Stimulated activated CD4-positive, alpha-beta T cell treated with anti-CD3 and anti-CD28 coated beads, Interleukin-1b, Interleukin-23, amount 100 ng/mL, for 4 hours (primary cell): ENCODE measurements at regions not wholly inside any gene's neighbourhood (a gene's known extent, or its start where the extent isn't known, plus 50 kb on each side); places are given as distances from the start of the nearest gene placed in this dataset.
"Not testable (repeated sequence)": the region's sequence is repeated elsewhere in the genome, so short reads cannot be mapped to it uniquely, and the experiment has no call there.

Experiments used
- DNase-seq, 2 donors: peaks; one replicate each; pipeline ENCODE4 v3.0.0-alpha.2; 2020; ENCODE audit warnings: low read depth in 2 of 2

- no peak for DNase-seq
These were observed 82.7 kb upstream of the SLC66A3 start for GRCh38 chr2:11072550-11072949.

DNA sequence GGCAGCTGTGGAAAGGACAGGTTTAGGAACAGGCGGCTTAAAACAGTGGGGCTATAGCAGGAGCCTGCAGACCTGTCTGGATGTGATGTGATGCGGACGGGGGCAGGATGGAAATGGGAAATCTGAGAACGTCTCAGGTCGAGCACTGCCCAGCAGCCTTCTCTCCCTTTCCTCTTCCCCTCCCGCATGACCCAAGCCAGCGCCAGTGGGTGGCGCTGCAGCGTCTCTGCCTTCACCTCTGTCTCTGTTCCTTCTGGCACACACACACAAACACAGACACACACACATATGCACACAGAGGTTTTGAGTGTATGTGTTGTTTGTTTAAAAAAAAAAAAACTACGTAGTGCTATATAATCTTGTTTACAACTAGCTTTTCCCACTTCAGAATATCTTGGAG lies 82.0 kb upstream of the SLC66A3 start:
- no peak for DNase-seq

- DNase-seq: no peak
These were observed 81.5 kb upstream of the SLC66A3 start for GRCh38 chr2:11073776-11074175.

DNA sequence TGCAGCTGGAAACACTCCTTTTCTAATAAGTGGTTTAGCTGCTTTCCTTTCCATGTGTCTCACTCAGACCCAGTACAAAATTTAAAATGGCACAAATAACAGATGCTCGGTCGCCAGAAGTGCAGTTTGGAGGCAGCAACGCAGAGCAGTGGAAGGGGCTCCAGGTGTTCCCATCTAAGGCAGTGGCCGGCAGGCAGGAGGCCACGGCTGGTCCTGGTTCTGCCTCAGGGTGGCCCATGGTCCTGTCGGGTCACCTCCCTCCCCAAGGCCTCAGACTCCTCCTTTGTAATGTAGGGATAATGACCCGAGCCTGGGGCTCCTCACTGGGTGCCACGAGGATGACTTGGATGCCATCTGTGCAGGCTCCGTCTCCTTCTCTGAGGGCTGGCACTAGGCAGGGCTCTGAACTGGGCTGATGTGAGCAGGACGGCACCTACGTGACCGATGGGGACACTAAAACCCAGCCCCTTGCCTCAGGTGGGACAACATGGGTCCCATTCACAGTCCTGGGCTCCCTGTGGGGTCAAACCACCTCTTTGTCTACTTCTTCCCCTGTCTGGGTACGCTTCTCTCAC lies 80.9 kb upstream of the SLC66A3 start:
- DNase-seq: no peak

- no peak for DNase-seq
These were observed 80.0 kb upstream of the SLC66A3 start for GRCh38 chr2:11075221-11075620.

GRCh38 chr2:11077411-11077810 lies 77.9 kb upstream of the SLC66A3 start:
- DNase-seq: no peak

- no peak for DNase-seq
These were observed 76.0 kb upstream of the SLC66A3 start for GRCh38 chr2:11079136-11079824.

- DNase-seq: no peak
These were observed 74.8 kb upstream of the SLC66A3 start for GRCh38 chr2:11080253-11081115.

- no peak for DNase-seq
These were observed 72.4 kb upstream of the SLC66A3 start for GRCh38 chr2:11082880-11083279.

- DNase-seq: not testable (repeated sequence)
These were observed 66.4 kb upstream of the SLC66A3 start for GRCh38 chr2:11088821-11089220.

DNA sequence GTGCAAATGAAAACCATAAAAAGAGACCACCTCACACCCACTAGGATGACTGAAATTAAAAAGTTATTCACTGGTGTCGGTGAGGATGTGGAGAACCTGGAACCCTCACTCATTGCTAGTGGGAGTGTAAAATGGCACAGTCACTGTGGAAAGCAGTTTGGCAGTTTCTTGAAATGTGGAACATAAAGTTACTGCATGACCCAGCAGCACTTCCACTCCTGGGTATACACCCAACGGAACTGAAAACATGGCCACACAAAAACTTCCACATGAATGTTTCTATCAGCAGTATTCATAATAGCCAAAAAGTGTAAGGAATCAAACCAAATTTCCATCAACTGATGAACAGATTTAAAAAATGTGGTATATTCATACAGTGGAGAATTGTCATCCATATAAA lies 65.1 kb upstream of the SLC66A3 start:
- DNase-seq: no peak

- no peak for DNase-seq
These were observed 62.4 kb upstream of the SLC66A3 start for GRCh38 chr2:11092701-11093335.

- DNase-seq: no peak
These were observed 61.8 kb upstream of the SLC66A3 start for GRCh38 chr2:11093467-11093866.

GRCh38 chr2:11094021-11094810 lies 61.1 kb upstream of the SLC66A3 start:
- DNase-seq: no peak

DNA sequence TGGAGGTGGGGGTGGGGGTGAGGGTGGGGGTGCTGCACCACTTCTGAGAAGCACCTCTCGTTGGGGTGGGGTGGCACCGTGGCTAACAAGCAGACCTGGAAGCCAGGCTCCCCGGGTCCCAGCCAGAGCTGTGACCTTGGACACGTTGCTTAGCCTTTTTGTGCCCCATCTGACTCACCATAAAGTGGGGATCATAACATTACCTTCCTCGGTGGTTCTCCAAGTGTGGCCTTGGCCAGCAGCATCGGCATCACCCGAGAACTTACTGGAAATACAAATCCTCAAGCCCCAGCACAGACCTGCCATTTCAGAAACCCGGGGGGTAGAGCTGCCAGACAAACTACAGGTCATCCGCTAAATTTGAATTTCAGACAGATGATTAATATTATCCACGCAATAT lies 58.7 kb upstream of the SLC66A3 start:
- DNase-seq: no peak

DNA sequence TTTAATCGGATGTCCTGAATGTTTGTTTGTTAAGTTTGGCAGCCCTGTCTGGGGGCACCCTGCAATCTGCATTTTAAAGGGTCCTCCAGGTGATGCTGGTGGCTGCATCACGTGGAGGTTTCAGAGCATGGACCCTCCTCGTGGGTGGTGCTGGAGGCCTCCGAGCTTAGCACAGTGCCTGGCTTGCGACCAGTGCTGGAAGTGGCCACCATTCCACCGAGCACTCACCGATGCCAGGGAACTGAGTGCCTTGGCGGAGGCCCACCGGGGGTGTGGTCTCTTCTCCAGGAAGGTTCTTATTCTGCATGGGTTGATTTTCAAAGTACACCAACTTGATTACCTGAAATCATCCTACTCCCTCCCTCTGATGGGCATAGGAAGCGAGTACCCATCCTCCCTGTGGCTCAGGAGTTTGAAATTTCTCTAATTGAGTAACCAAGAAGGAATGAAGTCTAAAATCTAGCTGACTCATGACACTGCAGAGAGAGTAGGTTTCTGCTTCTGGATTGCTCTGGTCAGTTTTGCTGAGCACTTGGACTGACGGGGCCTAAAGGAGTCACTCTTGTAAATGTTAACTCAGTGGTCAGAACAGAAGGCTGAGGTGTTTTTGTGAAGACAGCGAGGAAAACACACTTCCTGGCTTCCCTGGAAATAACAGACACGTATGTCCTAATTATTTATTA lies 58.1 kb upstream of the SLC66A3 start:
- DNase-seq: no peak

GRCh38 chr2:11097854-11098387 lies 57.3 kb upstream of the SLC66A3 start:
- DNase-seq: no peak

- DNase-seq: no peak
These were observed 55.9 kb upstream of the SLC66A3 start for GRCh38 chr2:11099122-11100065.

DNA sequence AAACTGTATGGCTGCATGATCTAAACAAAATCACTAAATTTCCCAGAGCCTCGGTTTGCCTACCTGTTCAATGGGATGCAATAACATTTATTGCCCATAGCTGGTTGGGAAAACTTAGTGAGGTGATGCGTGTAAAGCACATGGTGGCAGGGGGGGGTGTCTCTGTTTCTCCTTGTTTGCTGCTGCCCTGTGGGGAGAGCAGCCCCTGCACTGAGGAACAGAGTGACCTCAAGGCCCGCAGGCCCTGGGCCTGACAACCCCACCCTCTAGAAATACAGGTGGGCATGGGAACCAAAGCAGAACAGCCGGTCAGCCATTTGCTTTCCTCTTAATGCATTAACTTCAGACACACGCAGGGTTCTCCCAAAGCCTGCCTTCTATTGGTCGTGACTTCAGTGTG lies 55.1 kb upstream of the SLC66A3 start:
- DNase-seq: no peak

DNA sequence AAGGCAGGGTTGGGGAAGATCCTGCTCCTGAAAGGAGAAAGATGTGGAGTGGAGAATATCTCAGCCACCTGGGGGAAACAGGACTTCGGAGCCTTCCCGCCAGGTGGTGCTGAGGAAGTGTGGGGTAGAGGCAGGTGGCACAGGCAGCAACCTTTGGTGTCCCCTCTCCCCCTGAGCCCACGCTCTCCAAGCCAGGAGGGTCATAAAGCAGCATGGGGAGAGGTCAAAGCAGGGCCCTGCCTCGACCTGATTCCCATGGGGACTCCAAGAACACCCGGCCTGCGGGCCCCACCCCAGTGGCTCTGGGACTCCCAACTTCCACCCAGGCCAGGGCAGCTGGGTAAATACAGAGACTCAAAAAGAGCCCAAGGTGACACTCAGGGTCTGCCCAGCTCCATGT lies 54.3 kb upstream of the SLC66A3 start:
- no peak for DNase-seq
